AG10803 (cell line): ENCODE measurements at regions not wholly inside any gene's neighbourhood (a gene's known extent, or its start where the extent isn't known, plus 50 kb on each side); places are given as distances from the start of the nearest gene placed in this dataset.
"Not testable (repeated sequence)": the region's sequence is repeated elsewhere in the genome, so short reads cannot be mapped to it uniquely, and the experiment has no call there.

Experiments
- DNase-seq: peaks from one replicate; pipeline ENCODE4 v3.0.0; 2010; ENCODE audit warnings: low read depth
- H3K4me3 ChIP-seq: 2 replicates; pipeline ENCODE4 v1.5.1; 2011; ENCODE audit warnings: mild to moderate bottlenecking, low read length, control low read depth
- TF ChIP-seq, protein P1 (sequence below): conservative IDR thresholded peaks from 2 replicates; pipeline ENCODE4 v1.5.1; 2011; ENCODE audit warnings: mild to moderate bottlenecking, low read length, control low read depth, inconsistent platforms

DNA sequence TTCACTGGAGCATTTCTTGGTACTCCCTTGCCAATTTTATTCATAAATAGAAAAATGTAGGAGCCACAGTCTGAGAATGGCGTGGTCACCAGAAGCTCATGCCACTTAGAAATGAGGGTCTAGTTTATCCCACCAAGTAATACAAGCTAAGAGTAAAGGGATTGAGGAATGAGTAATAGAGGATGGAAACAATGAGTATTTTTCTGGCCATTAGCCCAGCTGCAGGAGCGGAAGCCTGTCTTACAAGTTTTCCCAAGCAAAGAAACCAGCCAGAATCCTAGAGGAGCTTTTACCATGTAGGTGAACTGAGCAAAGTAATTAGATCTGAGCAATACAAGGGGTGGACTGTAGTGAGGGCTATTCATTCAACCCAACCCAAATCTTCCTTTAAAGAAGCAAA lies 160.7 kb upstream of the NPY2R start:
- TF ChIP-seq, protein P1, sequence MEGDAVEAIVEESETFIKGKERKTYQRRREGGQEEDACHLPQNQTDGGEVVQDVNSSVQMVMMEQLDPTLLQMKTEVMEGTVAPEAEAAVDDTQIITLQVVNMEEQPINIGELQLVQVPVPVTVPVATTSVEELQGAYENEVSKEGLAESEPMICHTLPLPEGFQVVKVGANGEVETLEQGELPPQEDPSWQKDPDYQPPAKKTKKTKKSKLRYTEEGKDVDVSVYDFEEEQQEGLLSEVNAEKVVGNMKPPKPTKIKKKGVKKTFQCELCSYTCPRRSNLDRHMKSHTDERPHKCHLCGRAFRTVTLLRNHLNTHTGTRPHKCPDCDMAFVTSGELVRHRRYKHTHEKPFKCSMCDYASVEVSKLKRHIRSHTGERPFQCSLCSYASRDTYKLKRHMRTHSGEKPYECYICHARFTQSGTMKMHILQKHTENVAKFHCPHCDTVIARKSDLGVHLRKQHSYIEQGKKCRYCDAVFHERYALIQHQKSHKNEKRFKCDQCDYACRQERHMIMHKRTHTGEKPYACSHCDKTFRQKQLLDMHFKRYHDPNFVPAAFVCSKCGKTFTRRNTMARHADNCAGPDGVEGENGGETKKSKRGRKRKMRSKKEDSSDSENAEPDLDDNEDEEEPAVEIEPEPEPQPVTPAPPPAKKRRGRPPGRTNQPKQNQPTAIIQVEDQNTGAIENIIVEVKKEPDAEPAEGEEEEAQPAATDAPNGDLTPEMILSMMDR, result no peak
- no peak overlapping the region for H3K4me3 ChIP-seq
- DNase-seq, result no peak

DNA sequence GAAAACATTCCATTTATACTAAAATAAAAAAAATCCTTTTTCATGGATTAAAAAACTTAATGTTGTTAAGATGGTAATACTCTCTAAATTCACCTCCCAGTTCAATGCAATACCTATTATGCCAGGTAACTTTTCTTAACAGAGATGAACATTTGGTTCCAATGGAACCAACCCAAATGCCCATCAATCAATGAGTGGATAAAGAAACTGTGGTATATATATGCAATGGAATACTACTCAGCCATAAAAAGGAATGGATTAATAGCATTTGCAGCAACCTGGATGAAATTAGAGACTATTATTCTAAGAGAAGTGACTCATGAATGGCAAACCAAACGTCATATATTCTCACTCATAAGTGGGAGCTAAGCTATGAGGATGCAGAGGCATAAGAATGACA lies 154.4 kb upstream of the NPY2R start:
- not testable (repeated sequence) for DNase-seq, H3K4me3 ChIP-seq

DNA sequence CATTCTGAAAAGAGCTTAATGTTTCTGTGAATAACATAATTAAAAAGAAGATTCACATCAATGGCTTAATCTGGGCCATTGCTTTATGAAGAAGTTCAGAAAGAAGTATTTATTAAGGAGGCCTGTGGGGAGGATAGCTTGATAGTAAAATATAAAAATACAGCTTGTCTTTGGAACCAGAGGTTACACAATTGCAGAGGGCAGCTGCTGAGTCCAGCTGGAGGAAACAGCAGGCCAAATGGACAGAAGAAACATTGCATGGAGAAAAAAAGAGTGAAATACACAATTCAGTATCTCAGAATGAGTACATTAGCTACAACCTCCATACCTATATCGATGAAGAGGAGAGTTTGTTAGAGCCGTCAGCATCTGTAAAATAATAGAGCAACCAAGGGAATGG lies 148.0 kb upstream of the NPY2R start:
- no peak for DNase-seq
- no peak overlapping the region for H3K4me3 ChIP-seq
- TF ChIP-seq, protein P1, result no peak

DNA sequence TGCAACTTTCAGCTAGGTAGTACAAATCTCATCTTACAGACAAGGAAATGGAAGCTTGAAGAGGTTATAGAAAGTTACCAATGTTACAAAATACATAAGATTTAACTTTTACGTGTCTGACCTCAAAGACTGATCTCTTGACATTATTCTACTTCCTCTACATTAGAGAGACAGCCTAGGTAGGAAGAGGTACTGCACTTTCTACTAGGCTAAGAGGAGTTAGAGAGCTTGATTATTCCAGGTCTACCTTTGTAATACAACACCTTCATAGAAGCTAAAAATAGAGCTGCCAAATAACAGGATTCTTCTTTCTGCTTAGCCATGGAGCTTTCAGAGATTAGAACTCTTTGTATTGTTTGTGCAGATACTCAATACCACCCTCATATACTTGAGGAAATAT lies 147.6 kb upstream of the NPY2R start:
- no peak overlapping the region for H3K4me3 ChIP-seq
- DNase-seq, result no peak
- TF ChIP-seq, protein P1, result no peak

DNA sequence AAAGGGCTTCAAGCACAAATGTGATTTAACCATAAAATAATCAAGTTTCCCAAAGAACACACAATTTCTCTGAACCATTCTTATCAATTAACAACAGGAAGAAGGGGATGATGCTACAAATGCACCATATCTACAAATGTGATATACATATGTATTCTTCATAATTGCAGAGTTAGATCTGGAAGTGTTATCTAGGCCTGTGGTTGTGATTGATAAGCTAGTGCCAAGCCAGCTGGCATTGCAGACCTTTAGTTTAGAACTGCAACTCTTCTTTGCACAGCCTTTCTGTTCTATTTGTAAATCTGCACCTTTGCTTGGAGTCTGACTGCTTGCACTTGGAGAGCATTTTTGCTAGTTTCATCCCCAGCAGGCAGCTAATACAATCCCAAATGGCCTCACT lies 145.5 kb upstream of the NPY2R start:
- H3K4me3 ChIP-seq, result no peak overlapping the region
- TF ChIP-seq, protein P1, result no peak
- no peak for DNase-seq

DNA sequence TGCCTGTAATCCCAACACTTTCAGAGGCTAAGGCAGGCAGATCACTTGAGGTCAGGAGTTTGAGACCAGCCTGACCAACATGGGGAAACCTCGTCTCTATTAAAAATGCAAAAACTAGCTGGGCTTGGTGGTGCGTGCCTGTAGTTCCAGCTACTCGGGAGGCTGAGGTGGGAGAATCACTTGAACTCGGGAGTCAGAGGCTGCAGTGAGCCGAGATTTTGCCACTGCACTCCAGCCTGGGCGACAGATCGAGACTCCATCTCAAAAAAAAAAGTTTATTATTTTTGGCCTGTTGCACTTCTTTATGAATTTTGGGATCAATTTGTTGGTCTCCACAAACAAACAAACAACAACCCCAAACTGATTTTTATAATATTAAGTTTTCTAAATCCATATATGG lies 143.5 kb upstream of the NPY2R start:
- not testable (repeated sequence) for DNase-seq, H3K4me3 ChIP-seq

DNA sequence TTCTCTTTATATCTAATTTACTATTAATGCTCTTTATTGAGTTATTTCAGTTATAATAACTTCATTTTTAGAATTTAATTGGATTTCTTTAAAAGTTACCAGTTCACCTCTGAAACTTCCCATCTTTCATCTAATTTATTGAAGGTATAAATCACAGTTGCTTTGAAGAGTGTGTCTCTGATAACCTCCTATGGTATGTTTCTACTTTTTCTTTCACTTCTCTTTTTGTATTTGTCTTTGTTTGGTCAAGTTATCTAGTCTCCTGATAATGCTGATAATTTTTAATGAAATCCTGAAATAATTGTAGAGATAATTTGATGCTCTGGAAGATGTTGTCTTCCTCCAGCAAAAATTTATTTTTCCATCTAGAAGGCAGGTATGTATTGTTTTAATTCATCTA lies 141.6 kb upstream of the NPY2R start:
- TF ChIP-seq, protein P1, result no peak
- H3K4me3 ChIP-seq, result no peak overlapping the region
- DNase-seq, result no peak

DNA sequence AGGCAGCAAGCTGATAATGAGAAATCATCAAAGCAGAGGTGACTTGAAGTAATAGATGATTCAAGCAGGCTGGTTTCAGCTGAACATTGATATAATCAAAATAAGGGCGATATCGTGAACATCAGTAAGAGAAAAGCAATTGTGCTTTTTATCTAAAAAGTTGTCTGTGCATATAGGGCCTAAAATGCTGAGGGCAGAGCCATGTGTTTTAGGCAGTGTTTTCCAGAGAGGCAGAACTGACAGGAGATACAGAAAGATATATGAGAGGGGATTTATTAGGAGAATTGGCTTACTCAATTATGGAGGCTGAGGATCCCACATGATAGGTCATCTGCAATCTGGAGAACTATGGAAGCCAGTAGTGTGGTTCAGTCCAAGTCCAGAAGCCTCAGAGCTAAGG lies 136.5 kb upstream of the NPY2R start:
- DNase-seq, result no peak
- no peak overlapping the region for H3K4me3 ChIP-seq
- TF ChIP-seq, protein P1, result no peak
